ENCODE measurements at regions not wholly inside any gene's neighbourhood (a gene's known extent, or its start where the extent isn't known, plus 50 kb on each side); places are given as distances from the start of the nearest gene placed in this dataset.
A peak's percentile ranks its signal among the peaks of the same experiment; 100 is the strongest.
"Not testable (repeated sequence)": the region's sequence is repeated elsewhere in the genome, so short reads cannot be mapped to it uniquely, and the experiment has no call there.

DNA sequence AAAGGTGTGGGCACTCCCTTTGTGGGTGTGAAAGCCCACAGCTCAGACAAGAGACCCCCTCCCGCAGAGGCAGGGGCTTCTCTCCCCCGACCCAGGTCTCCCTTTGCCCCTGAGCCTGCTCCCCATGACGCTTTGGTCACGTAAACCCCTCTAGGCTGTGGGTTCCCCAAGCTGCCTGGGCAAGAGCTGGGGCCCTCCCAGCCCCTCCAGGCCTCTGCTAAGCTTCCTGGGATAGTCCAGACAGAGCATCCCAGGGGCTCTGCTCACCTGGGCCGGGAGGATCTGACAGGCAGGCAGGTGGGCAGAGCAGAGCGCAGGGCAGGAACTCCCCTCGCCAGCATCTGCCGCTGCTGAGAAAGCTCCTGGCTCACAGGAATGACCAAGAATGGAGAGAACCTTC, 177.3 kb downstream of the BANP start:
- intact Hi-C loops (cut with DNase I), result no loop called here
- DNase-seq (ENCODE audit: low spot score) (no peak), ATAC-seq (no peak)

DNA sequence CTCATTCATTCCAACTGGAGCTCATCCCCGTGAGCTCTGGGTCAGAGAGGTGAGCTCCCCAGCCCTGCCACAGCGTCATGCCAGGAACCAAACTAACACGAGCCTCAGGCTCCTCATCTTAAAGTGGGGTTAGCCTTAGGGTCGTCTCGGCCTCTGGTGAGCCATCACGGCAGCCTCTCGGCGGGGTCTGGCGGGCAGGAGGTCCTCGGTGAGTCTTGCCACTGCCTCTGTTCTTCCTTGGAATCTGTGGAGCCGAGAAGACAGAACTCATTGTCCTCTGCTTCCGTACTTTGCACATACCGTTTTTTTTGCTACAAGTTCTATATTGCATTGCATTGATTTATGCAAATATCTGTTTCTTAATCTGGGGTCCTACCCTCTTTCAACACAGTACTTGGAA, 177.9 kb downstream of the BANP start:
- intact Hi-C loops (cut with DNase I); DNase-seq (ENCODE audit: low spot score); ATAC-seq: not testable (repeated sequence)

DNA sequence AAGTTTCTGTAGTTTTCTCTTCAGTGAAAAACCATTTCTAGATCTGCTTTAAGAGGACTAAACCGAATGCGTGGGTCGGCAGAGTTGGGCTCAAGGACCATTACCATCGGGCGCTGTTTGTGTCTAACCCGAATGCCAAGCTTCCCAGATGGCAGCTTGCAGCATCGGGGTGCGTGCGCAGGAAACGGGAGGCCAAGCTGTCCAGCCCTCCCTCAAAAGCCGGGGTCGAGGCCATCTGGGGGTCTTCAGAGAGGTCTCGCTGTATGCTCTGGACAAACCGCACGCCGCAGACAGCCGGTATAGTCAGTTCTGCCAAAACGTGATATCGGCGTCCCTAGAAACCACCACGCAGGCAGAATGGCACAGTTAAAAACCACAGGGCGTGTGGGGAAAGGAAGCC, 178.8 kb downstream of the BANP start:
- DNase-seq (ENCODE audit: low spot score) (no peak), ATAC-seq (no peak)
- intact Hi-C loops (cut with DNase I), result no loop called here

DNA sequence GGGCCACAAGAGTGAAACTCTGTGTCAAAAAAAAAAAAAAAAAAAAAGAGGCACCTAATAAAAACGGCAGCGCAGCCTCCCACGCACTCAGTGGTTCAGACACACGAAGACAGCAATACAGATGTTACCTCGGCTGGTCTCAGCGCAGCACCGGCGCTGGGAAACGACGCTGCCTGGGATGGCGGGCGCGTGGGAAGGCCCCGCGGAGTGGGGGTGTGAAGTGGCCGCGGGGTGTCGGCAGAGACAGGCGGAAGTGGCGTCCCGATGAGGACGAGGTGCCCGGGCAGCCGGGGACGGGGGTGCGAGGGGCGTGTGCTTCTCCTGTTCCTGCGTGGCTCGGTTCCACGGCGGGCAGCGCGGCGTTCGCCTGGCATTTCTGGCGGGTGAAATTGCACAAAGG, 179.4 kb downstream of the BANP start:
- DNase-seq (ENCODE audit: low spot score) (no peak), ATAC-seq (no peak)
- intact Hi-C loops (cut with DNase I), result no loop called here

DNA sequence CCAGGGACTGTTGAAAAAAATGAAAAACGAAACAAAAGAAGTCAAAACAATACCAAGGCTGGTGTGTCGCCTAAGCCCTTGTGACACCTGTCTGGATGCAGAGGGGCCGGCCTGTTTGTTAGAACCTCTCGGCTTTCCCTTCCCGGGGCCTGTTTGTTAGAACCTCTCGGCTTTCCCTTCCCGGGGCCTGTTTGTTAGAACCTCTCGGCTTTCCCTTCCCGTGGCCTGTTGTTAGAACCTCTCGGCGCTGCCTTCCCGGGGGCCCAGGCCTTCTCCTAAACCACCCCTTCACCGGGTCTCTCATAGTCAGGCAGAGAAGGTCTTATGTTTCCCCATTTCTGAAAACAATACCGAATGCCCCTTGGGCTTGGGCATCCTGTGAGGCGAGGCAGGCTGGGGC, 180.0 kb downstream of the BANP start:
- no peak for DNase-seq (ENCODE audit: low spot score)
- intact Hi-C loops (cut with DNase I), result no loop called here
- no peak for ATAC-seq

DNA sequence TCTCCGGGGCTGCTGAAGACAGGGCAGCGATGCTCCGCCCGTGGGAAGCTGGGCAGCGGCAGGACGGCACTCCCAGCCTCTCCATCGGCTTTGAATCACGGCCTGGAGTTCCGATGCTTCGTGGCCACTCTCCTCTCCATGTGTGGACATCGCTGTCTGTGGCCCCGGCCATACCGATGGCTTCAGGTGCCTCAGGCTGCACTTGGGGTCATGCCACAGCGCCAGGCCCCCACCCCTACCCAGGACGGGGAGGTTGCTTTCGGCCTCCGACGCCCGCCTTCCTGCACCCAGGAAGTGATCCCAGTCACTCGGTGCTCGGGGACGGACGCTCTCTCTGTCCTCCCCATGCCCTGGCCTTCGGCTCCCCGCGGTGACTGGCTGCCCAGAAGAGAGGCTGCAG, 180.7 kb downstream of the BANP start:
- intact Hi-C loops (cut with DNase I), result no loop called here
- no peak for DNase-seq (ENCODE audit: low spot score)

DNA sequence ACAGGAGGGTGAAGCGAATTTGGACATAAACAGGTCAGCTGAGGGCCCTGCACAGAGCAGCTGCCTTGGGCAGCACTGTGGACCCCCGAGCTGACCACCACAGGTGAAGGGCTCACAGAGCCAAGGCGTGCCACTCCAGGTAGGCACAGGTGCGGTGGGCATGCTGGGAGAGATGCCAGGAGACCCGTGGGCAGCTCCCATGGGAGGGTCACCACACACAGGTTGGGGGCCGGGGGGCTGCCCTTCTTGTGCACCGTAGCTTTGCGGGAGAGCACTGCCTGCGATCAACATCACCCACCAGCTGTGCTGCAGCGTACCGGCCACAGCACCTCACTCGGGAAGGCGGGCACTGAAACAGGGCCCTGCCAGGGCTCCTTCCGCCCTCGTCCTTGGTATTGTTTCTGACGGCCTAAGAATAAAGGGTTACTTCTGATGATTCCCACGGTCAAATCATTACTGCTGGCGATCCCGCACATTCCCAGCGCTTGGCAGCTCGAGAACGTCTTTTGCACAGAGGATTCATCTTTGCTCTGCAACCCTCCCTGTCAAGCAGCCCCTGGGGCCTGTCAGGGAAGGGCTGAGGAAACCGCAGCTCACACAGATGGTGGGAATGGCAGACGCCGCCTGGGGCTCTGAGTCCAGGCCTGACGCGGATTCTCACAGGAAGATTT, 181.7 kb downstream of the BANP start:
- no peak for ATAC-seq
- intact Hi-C loops (cut with DNase I), result no loop called here
- no peak for DNase-seq (ENCODE audit: low spot score)

More for the DNA sequence above, 180.7 kb downstream of the BANP start:
- no peak for ATAC-seq

DNA sequence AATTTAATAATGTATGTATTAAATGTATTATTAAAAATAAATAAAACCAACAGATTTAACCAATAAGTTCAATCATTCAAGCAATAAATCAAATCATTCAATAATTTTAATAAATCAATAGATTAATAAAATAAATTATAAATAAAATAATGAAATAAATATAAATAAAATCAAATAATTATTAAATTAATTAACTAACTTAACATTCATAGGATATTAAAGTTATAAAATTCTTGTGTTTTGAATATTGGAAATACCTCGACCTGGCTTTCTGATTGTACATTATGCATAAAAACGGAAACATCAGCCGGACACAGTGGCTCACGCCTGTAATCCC, 182.2 kb downstream of the BANP start:
- intact Hi-C loops (cut with DNase I), result no loop called here
- ATAC-seq (no peak), DNase-seq (ENCODE audit: low spot score) (no peak)

DNA sequence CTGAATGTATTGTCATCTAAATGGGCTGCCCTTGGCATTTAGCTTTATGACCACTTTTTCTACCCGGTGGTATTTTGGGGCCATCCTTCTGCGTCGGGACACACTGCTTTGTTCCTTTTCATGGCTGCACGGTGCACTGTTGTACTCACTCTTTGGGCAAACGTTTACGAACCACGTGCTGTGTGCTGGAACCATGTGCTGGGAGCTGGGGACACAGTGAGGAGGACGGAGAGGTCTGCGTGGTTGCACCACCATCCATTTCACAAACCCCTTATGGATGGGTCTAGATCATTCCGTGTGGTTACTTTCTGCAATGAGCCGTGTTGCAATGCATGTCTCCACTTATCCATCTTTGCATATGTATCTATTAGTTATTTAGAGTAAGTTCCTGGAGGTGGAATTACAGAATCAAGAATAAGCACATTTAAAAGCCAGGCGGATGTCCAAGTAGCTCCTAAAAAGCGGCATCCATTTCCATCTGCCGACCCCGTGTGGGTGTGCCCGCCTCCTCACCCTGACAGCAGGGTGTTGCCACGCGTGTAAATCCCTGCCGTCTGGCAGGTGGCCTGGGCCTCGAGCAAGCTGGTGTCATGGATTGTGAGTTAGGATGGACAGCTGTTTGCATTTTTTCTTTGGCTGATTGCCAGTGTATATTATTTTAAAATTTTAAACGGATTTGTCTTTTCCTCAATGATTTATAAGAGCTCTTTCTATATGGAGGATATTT, 183.1 kb downstream of the BANP start:
- ATAC-seq; DNase-seq (ENCODE audit: low spot score); intact Hi-C loops (cut with DNase I): not testable (repeated sequence)

DNA sequence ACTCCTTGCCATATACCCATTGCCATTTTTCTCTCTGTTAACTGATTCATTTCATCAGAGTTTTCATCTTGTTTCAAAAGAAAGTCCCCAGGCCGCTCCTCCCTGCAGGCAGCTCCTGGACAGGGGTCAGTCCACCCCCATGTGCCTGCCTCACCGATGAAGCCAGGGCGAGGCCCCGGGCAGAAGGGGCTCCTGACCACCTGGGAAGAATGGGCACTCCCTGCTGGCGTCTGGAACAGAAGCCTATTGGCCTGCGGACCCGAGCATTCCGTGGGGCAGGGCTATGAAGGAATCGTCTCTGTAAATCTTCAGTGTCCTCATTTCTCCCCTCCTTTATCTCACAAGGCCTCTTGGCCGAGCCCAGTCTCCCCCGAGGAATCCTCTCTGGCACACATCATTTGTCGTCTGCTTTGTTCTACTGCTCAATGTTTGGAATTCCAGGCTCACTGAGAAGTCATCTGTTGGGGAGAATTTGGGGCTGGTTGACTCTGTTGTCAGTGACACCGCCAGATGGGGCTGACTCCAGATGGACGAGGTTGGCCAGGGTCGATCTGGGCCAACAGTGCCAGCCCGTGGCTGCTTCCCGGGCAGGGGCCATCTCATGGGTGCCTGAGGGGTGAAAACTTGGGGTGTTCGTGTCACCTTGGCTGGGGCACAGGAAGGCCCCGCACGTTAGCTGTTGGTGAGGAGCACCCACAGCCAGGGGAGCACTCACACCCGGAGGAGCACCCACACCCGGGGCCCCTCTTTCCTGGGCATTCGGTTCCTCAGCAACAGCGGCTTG, 183.9 kb downstream of the BANP start:
- DNase-seq (ENCODE audit: low spot score); intact Hi-C loops (cut with DNase I); ATAC-seq: not testable (repeated sequence)

DNA sequence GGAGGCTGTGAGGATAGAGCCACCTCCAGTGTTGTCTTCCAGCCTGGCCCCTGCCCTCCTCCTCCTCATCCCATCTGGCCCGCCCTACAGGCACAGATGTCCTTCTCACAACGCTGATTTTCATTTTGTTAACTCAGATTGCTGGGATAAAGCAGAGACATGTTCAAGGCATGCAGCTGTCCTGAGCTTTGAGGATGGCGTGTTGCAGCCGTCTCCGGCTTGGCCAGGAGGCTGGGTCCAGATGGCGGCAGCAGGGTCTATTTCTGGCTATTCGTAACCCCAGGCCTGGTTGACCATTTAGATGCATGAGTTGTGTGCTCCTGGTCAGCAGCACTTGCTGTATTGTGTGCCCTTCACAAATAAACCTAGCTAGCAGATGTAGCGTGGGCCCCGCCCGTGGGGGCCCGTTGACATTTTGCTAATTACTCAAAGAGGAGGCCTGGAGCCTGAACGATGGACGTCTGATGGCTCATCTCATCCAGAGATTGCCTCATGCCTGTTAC, 185.0 kb downstream of the BANP start:
- DNase-seq (ENCODE audit: low spot score); ATAC-seq; intact Hi-C loops (cut with DNase I): not testable (repeated sequence)

DNA sequence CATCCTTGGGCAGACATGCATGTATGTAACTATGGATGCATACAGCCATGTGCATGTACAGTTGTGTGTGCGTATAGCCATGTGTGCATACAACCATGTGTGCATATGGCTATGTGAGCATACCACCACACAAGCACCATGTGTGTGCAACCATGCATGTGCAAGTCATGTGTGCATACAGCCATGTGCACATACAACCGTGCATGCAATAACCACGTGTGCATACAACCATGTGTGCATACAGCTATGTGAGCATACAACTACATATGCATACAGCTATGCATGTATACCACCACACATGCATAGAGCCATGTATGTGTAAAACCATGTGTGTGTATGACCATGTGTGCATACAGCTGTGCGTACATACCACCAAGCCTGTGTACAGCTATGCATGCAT, 185.7 kb downstream of the BANP start:
- ATAC-seq; DNase-seq (ENCODE audit: low spot score); intact Hi-C loops (cut with DNase I): not testable (repeated sequence)

DNA sequence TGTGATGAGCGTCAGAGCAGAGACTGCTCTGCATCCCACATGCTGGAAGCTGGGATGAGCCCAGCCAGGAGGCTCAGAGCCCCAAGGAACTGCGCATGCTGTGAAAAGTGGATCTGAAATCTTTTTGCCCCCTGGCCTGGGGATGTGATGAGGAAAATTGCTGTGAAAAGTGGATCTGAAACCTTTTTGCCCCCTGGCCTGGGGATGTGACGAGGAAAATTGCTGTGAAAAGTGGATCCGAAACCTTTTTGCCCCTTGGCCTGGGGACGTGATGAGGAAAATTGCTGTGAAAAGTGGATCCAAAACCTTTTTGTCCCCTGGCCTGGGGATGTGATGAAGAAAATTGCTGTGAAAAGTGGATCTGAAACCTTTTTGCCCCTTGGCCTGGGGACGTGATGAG, 187.9 kb downstream of the BANP start:
- intact Hi-C loops (cut with DNase I); ATAC-seq; DNase-seq (ENCODE audit: low spot score): not testable (repeated sequence)

DNA sequence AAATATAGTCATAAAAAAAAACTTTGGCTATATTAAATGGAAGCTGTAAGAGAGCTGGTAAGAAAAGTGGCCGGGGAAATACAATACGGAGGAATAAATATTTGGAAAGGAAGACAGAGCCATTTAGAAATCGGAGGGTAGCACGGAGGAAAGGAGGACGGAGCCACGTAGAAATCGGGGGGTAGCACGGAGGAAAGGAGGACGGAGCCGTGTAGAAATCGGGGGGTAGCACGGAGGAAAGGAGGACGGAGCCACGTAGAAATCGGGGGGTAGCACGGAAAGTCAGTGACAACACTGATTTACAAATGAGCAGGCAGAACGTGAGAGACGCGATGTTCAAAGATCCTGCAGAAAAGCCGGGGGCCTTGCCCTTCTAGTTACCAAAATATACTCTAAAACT, 189.0 kb downstream of the BANP start:
- DNase-seq (ENCODE audit: low spot score); intact Hi-C loops (cut with DNase I); ATAC-seq: not testable (repeated sequence)

DNA sequence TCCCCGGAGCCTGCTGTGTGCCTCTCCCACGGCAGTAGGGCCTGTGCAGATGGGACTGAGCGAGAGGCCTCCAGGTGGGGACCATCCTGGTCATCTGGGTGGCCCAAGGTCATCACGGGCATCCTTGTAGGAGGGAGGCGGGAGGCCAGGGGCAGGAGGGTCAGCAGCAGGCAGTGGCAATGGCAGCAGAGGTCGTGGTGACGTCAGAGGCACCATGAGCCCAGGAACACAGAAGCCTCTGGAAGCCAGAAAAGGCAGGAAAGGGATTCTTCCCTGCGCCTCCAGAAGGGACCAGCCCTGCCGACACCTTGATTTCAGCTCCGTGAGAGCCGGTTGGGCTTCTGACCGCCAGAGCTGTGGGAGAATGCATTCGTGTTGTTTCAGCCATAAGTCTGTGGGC, 190.3 kb downstream of the BANP start:
- intact Hi-C loops (cut with DNase I), result no loop called here
- ATAC-seq, result no peak
- DNase-seq (ENCODE audit: low spot score), result no peak

DNA sequence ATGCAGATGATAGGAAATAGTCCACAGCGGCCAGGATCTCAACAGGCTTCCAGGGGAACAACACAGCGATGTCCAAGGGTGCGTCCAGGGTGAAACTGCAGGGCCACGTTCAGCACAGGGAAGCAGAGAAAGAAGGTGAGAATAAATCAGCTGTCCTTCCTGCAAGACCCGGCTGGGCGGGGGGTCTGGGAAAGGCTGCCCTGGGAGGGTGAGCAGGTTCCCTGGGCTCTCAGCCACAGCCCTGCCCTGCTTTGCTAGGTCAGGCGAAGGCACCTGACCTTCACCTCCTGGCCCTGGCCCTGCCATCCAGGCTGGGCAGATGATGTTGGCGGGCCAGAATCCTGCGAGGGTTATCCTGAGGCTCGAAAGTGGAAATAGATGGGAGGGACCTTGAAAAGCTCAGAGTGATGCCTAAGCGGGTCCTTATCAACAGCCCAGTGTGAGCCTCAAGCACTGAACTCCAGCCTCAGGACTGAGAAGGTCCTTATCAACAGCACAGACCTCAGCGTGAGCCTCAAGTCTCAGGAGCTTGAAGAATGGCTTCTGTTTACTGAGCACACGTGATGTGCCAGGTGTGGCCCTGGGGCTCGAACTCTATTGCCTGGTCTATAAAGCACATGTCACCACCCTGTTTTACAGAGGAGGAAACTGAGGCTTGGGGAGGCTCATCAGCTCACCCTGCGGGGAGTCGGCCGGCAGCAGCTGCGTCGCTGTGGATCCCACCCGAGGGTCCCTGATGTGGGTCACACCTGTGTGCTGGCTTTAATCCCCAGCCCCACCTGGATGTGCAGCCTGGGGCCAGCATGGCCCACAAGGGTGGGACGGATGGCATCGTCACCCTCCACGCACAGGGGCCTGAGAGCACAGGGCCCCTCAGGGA, 191.1 kb downstream of the BANP start:
- DNase-seq (ENCODE audit: low spot score); ATAC-seq: not testable (repeated sequence)

DNA sequence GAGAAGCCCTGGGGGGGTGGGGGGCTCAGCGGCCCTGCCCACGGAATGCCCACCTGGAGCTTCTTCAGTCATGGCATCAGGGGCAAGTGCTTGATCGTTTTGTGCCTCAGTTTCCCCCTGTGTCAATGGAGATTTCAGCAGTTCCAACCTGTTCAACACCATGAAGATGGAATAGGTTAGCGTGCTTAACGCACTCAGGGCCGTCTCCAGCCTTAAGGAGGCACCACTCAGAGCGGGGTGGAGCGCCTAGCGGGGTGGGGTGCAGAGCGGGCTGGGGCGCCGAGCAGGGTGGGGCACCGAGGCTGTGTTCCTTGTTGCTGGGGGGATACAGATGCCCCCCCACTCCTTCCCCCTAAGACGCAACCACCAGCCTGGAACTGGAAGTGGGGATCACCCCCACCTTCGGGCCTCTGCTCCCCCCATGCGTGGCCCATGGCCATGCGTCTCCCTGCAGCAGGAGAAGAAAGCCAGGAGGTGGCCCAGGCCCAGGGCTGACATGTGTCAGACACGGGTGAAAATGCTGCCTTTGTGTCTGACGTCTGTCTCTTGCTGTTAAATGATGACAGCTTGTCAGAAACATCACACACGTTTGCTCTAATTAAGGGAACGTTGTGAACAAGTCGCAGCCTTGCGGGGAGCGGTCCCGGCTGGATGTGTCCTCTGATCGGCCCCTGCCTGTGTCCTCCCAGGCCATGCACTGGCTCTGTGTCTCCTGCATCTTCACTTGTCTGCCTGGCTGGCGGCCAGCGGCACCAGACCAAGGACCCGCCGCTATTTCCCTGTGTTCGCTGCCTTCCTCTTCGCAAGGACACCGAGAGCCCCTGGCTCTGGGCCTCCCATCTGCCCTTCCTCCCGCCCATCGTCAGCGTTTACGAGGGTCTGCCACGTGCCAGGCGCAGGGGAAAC, 192.1 kb downstream of the BANP start:
- DNase-seq (ENCODE audit: low spot score); intact Hi-C loops (cut with DNase I): not testable (repeated sequence)
- peak; percentile 11 for ATAC-seq

More for the DNA sequence above, 191.1 kb downstream of the BANP start:
- intact Hi-C loops (cut with DNase I), result not testable (repeated sequence)

DNA sequence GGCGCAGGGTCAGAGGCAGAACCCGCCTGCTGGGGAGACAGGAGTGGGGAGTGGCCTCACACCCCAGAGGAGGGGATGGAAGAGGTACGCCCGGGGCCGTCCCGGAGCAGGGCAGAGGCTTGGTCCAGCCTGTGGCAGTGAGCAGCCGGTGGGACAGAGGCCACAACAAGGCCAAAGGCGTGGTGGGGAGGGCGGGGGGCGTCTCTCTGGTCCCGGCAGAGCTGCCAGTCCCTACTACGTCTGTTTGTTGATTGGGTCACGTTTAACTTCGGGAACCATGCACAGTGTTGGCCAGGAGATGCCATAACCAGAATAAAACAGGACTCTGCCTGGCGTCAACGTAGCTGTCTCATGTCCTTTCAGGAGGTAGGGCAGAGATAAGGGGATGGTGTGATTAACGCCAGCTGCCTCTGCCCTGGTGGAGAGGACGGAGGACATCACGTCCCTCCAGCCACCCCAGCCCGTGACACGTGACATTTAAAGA, 192.8 kb downstream of the BANP start:
- ATAC-seq (peak; percentile 14), DNase-seq (ENCODE audit: low spot score) (no peak)
- intact Hi-C loops (cut with DNase I), result no loop called here

Measured in sciatic nerve (tissue), 2 donors.